HEK293 (cell line): ENCODE measurements at regions not wholly inside any gene's neighbourhood (a gene's known extent, or its start where the extent isn't known, plus 50 kb on each side); places are given as distances from the start of the nearest gene placed in this dataset.

Experiments
- CTCF ChIA-PET: fragments of 350-600 bp; formaldehyde crosslinking; extraction: SDS; loops from one replicate; lab custom pipeline; 2021; ENCODE audit warnings: antibody characterized with exemption; lab: Yijun Ruan, JAX
- POLR2A ChIA-PET: fragments of 300-600 bp; formaldehyde crosslinking; extraction: SDS; loops from one replicate; lab custom pipeline; 2020; ENCODE audit warnings: antibody characterized with exemption, inconsistent platforms; lab: Yijun Ruan, JAX
- H3K27ac ChIP-seq: fragments of 200-500 bp; sonication (Bioruptor generic); 2 replicates; pipeline ENCODE4 v1.5.1; 2014; ENCODE audit warnings: low read depth, low read length, control low read depth, inconsistent platforms; ENCODE audit errors: extremely low read depth
- H3K36me3 ChIP-seq, 2 experiments: fragments of 200-500 bp in 1 of 2; sonication (Bioruptor generic) in 1 of 2; 1 replicate in 1 of 2; 2 replicates in 1 of 2; pipeline ENCODE4 v1.5.1; 2014 to 2017; ENCODE audit warnings: inconsistent platforms in 2 of 2, low read length in 2 of 2; ENCODE audit not compliant: control insufficient read depth in 2 of 2, insufficient read depth in 1 of 2
- H3K4me1 ChIP-seq: fragments of 200-500 bp; sonication (Bioruptor generic); 2 replicates; pipeline ENCODE4 v1.5.1; 2014; ENCODE audit warnings: mild to moderate bottlenecking, low read length, inconsistent platforms; ENCODE audit not compliant: control insufficient read depth, insufficient read depth
- H3K4me3 ChIP-seq: 2 replicates; pipeline ENCODE4 v1.5.1; 2011; ENCODE audit warnings: low read depth, mild to moderate bottlenecking, control low read depth, low read length, moderate library complexity
- H3K9me3 ChIP-seq: fragments of 200-500 bp; sonication (Bioruptor generic); 2 replicates; pipeline ENCODE4 v1.5.1; 2014; ENCODE audit warnings: low read depth, low read length, inconsistent platforms; ENCODE audit not compliant: control insufficient read depth, insufficient read depth
- KLF9 ChIP-seq: fragments of 450-650 bp; formaldehyde crosslinking; IDR thresholded peaks from 2 replicates; pipeline ENCODE4 v1.5.1; 2016; ENCODE audit warnings: missing biosample characterization, missing genetic modification characterization, low read depth
- PRDM1 ChIP-seq: fragments of 450-650 bp; formaldehyde crosslinking; IDR thresholded peaks from 2 replicates; pipeline ENCODE4; 2016; ENCODE audit warnings: missing biosample characterization, missing genetic modification characterization
- ZFP41 ChIP-seq: fragments of 450-650 bp; formaldehyde crosslinking; IDR thresholded peaks from 2 replicates; pipeline ENCODE4 v1.5.1; 2016; ENCODE audit warnings: missing biosample characterization, missing genetic modification characterization, borderline replicate concordance
- ZNF155 ChIP-seq: fragments of 450-650 bp; formaldehyde crosslinking; IDR thresholded peaks from 2 replicates; pipeline ENCODE4 v1.5.1; 2016; ENCODE audit warnings: missing biosample characterization, missing genetic modification characterization
- ZNF169 ChIP-seq: fragments of 450-650 bp; formaldehyde crosslinking; IDR thresholded peaks from 2 replicates; pipeline ENCODE4 v1.5.1; 2016; ENCODE audit warnings: missing biosample characterization, missing genetic modification characterization
- ZNF239 ChIP-seq: fragments of 450-650 bp; formaldehyde crosslinking; IDR thresholded peaks from 2 replicates; pipeline ENCODE4 v1.5.1; 2016; ENCODE audit warnings: missing biosample characterization, missing genetic modification characterization
- ZNF341 ChIP-seq: fragments of 450-650 bp; formaldehyde crosslinking; IDR thresholded peaks from 2 replicates; pipeline ENCODE4; 2016; ENCODE audit warnings: low read depth, missing biosample characterization, missing genetic modification characterization
- ZNF544 ChIP-seq: fragments of 450-650 bp; formaldehyde crosslinking; IDR thresholded peaks from 2 replicates; pipeline ENCODE4 v1.5.0; 2017; ENCODE audit warnings: missing biosample characterization, missing genetic modification characterization
- ZNF558 ChIP-seq: fragments of 450-650 bp; formaldehyde crosslinking; IDR thresholded peaks from 2 replicates; pipeline ENCODE4 v1.5.1; 2016; ENCODE audit warnings: missing biosample characterization, missing genetic modification characterization
- ZNF610 ChIP-seq: fragments of 450-650 bp; formaldehyde crosslinking; IDR thresholded peaks from 2 replicates; pipeline ENCODE4 v1.5.1; 2016; ENCODE audit warnings: missing biosample characterization, missing genetic modification characterization, borderline replicate concordance
- ZNF707 ChIP-seq: fragments of 450-650 bp; formaldehyde crosslinking; IDR thresholded peaks from 2 replicates; pipeline ENCODE4 v1.5.1; 2016; ENCODE audit warnings: missing biosample characterization, missing genetic modification characterization
- ZNF792 ChIP-seq: fragments of 450-650 bp; formaldehyde crosslinking; IDR thresholded peaks from 2 replicates; pipeline ENCODE4 v1.5.1; 2016; ENCODE audit warnings: missing biosample characterization, missing genetic modification characterization
- ZNF830 ChIP-seq: fragments of 450-650 bp; IDR thresholded peaks from 2 replicates; pipeline ENCODE4 v1.5.0; 2018; ENCODE audit warnings: missing biosample characterization, missing genetic modification characterization, low read depth, mild to moderate bottlenecking, moderate library complexity
- ZSCAN30 ChIP-seq: fragments of 450-650 bp; IDR thresholded peaks from 2 replicates; pipeline ENCODE4 v1.5.1; 2018; ENCODE audit warnings: missing biosample characterization, mild to moderate bottlenecking, missing genetic modification characterization, moderate library complexity
- TF ChIP-seq, protein P1 (sequence below): fragments of 450-650 bp; formaldehyde crosslinking; IDR thresholded peaks from 2 replicates; pipeline ENCODE4 v1.5.1; 2016; ENCODE audit warnings: missing biosample characterization, missing genetic modification characterization
- TF ChIP-seq, protein P2 (sequence below): fragments of 450-650 bp; formaldehyde crosslinking; IDR thresholded peaks from 2 replicates; pipeline ENCODE4 v1.5.1; 2016; ENCODE audit warnings: missing biosample characterization, missing genetic modification characterization
- TF ChIP-seq, protein P3 (sequence below): fragments of 450-650 bp; formaldehyde crosslinking; conservative IDR thresholded peaks from 2 replicates; pipeline ENCODE4 v1.5.1; 2016; ENCODE audit warnings: low read depth, missing biosample characterization, missing genetic modification characterization
- TF ChIP-seq, protein P4 (sequence below): sonication (generic); formaldehyde crosslinking; IDR thresholded peaks from 2 replicates; pipeline ENCODE4 v1.8.1; 2022; ENCODE audit warnings: mild to moderate bottlenecking, moderate library complexity, missing genetic modification reagents

- TF ChIP-seq, protein P1, sequence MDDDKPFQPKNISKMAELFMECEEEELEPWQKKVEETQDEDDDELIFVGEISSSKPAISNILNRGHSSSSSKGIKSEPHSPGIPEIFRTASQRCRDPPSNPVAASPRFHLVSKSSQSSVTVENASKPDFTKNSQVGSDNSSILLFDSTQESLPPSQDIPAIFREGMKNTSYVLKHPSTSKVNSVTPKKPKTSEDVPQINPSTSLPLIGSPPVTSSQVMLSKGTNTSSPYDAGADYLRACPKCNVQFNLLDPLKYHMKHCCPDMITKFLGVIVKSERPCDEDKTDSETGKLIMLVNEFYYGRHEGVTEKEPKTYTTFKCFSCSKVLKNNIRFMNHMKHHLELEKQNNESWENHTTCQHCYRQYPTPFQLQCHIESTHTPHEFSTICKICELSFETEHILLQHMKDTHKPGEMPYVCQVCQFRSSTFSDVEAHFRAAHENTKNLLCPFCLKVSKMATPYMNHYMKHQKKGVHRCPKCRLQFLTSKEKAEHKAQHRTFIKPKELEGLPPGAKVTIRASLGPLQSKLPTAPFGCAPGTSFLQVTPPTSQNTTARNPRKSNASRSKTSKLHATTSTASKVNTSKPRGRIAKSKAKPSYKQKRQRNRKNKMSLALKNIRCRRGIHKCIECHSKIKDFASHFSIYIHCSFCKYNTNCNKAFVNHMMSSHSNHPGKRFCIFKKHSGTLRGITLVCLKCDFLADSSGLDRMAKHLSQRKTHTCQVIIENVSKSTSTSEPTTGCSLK, result no peak
- TF ChIP-seq ZNF544 (tag by site-specific recombination), result no peak
- no peak for TF ChIP-seq ZNF610 (tag by site-specific recombination)
- no peak for TF ChIP-seq PRDM1 (tag by site-specific recombination)
- TF ChIP-seq ZNF341 (tag by site-specific recombination), result no peak
- TF ChIP-seq ZNF792, result no peak
- TF ChIP-seq ZNF239 (tag by site-specific recombination), result no peak
Measured at GRCh38 chr6:140980265-140980887, 1152.3 kb upstream of the GJE1 start (continued).

GRCh38 chr6:140979642-140980091 lies 1153.1 kb upstream of the GJE1 start:
- no peaks in the 10 kb centered on the region for H3K4me1 ChIP-seq
- no peak overlapping the region for H3K27ac ChIP-seq
- TF ChIP-seq ZNF155 (tag by site-specific recombination), result no peak
- TF ChIP-seq, protein P2, sequence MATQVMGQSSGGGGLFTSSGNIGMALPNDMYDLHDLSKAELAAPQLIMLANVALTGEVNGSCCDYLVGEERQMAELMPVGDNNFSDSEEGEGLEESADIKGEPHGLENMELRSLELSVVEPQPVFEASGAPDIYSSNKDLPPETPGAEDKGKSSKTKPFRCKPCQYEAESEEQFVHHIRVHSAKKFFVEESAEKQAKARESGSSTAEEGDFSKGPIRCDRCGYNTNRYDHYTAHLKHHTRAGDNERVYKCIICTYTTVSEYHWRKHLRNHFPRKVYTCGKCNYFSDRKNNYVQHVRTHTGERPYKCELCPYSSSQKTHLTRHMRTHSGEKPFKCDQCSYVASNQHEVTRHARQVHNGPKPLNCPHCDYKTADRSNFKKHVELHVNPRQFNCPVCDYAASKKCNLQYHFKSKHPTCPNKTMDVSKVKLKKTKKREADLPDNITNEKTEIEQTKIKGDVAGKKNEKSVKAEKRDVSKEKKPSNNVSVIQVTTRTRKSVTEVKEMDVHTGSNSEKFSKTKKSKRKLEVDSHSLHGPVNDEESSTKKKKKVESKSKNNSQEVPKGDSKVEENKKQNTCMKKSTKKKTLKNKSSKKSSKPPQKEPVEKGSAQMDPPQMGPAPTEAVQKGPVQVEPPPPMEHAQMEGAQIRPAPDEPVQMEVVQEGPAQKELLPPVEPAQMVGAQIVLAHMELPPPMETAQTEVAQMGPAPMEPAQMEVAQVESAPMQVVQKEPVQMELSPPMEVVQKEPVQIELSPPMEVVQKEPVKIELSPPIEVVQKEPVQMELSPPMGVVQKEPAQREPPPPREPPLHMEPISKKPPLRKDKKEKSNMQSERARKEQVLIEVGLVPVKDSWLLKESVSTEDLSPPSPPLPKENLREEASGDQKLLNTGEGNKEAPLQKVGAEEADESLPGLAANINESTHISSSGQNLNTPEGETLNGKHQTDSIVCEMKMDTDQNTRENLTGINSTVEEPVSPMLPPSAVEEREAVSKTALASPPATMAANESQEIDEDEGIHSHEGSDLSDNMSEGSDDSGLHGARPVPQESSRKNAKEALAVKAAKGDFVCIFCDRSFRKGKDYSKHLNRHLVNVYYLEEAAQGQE (tag by site-specific recombination), result no peak
- TF ChIP-seq, protein P3, sequence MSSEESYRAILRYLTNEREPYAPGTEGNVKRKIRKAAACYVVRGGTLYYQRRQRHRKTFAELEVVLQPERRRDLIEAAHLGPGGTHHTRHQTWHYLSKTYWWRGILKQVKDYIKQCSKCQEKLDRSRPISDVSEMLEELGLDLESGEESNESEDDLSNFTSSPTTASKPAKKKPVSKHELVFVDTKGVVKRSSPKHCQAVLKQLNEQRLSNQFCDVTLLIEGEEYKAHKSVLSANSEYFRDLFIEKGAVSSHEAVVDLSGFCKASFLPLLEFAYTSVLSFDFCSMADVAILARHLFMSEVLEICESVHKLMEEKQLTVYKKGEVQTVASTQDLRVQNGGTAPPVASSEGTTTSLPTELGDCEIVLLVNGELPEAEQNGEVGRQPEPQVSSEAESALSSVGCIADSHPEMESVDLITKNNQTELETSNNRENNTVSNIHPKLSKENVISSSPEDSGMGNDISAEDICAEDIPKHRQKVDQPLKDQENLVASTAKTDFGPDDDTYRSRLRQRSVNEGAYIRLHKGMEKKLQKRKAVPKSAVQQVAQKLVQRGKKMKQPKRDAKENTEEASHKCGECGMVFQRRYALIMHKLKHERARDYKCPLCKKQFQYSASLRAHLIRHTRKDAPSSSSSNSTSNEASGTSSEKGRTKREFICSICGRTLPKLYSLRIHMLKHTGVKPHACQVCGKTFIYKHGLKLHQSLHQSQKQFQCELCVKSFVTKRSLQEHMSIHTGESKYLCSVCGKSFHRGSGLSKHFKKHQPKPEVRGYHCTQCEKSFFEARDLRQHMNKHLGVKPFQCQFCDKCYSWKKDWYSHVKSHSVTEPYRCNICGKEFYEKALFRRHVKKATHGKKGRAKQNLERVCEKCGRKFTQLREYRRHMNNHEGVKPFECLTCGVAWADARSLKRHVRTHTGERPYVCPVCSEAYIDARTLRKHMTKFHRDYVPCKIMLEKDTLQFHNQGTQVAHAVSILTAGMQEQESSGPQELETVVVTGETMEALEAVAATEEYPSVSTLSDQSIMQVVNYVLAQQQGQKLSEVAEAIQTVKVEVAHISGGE, result no peak
- no peak for TF ChIP-seq ZNF169 (tag by site-specific recombination)
- no peak for TF ChIP-seq ZNF830
- TF ChIP-seq KLF9 (tag by site-specific recombination), result no peak
- TF ChIP-seq ZNF707, result no peak
- TF ChIP-seq ZNF558, result no peak
- no peak for TF ChIP-seq ZSCAN30 (tag by site-specific recombination)
- no peak for TF ChIP-seq ZFP41 (tag by site-specific recombination)
- TF ChIP-seq, protein P4, sequence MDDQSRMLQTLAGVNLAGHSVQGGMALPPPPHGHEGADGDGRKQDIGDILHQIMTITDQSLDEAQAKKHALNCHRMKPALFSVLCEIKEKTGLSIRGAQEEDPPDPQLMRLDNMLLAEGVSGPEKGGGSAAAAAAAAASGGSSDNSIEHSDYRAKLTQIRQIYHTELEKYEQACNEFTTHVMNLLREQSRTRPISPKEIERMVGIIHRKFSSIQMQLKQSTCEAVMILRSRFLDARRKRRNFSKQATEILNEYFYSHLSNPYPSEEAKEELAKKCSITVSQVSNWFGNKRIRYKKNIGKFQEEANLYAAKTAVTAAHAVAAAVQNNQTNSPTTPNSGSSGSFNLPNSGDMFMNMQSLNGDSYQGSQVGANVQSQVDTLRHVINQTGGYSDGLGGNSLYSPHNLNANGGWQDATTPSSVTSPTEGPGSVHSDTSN (CRISPR knock-in tag), result no peak
- ChIA-PET POLR2A (no interaction called here), CTCF (interaction anchor here (0.6 kb wide), 1 partner anchor 200 kb away, joined by 3 read pairs; no protein-coding TSS in a partner anchor)
- no peak overlapping the region for H3K4me3 ChIP-seq
- no peaks in the 10 kb centered on the region for H3K9me3 ChIP-seq
- H3K36me3 ChIP-seq, result no peaks in the 10 kb centered on the region
